H9 (cell line): ENCODE measurements at regions not wholly inside any gene's neighbourhood (a gene's known extent, or its start where the extent isn't known, plus 50 kb on each side); places are given as distances from the start of the nearest gene placed in this dataset.
"Not testable (repeated sequence)": the region's sequence is repeated elsewhere in the genome, so short reads cannot be mapped to it uniquely, and the experiment has no call there.

Experiments used
- DNase-seq: peaks from one replicate; pipeline ENCODE4 v3.0.0-alpha.2; 2017
- H2AFZ ChIP-seq: one replicate; pipeline ENCODE4 v1.6.1; 2013; ENCODE audit warnings: mild to moderate bottlenecking, low read length, control low read depth, moderate library complexity
- H2AK5ac ChIP-seq: 2 replicates; pipeline ENCODE4 v1.6.1; 2013; ENCODE audit warnings: low read length, control low read depth, mixed read lengths; ENCODE audit not compliant: insufficient read length
- H2BK120ac ChIP-seq: one replicate; pipeline ENCODE4 v1.6.1; 2013; ENCODE audit warnings: low read depth, mild to moderate bottlenecking, low read length, control low read depth, inconsistent platforms; ENCODE audit not compliant: poor library complexity, severe bottlenecking
- H2BK12ac ChIP-seq: 2 replicates; pipeline ENCODE4 v1.6.1; 2013; ENCODE audit warnings: low read length, control low read depth, mixed read lengths, low read depth; ENCODE audit not compliant: insufficient read length
- H2BK15ac ChIP-seq: 2 replicates; pipeline ENCODE4 v1.6.1; 2013; ENCODE audit warnings: low read depth, low read length, control low read depth
- H2BK20ac ChIP-seq: one replicate; pipeline ENCODE4 v1.6.1; 2013; ENCODE audit warnings: low read depth, mild to moderate bottlenecking, low read length, control low read depth, inconsistent platforms; ENCODE audit not compliant: poor library complexity, severe bottlenecking
- H2BK5ac ChIP-seq: 2 replicates; pipeline ENCODE4 v1.6.1; 2013; ENCODE audit warnings: low read length, control low read depth, mixed read lengths; ENCODE audit not compliant: insufficient read length
- H3K14ac ChIP-seq: 2 replicates; pipeline ENCODE4 v1.6.1; 2013; ENCODE audit warnings: low read length, control low read depth; ENCODE audit not compliant: insufficient read depth
- H3K18ac ChIP-seq: 2 replicates; pipeline ENCODE4 v1.6.1; 2013; ENCODE audit warnings: low read depth, mild to moderate bottlenecking, mixed read lengths, low read length, control low read depth; ENCODE audit not compliant: insufficient read length
- H3K23ac ChIP-seq: 2 replicates; pipeline ENCODE4 v1.6.1; 2013; ENCODE audit warnings: low read length, control low read depth, mixed read lengths, low read depth; ENCODE audit not compliant: insufficient read length
- H3K23me2 ChIP-seq: 2 replicates; pipeline ENCODE4 v1.6.1; 2013; ENCODE audit warnings: low read depth, mild to moderate bottlenecking, mixed read lengths, low read length, control low read depth; ENCODE audit not compliant: insufficient read length, poor library complexity, severe bottlenecking
- H3K27ac ChIP-seq: 2 replicates; pipeline ENCODE4 v1.5.1; 2013; ENCODE audit warnings: low read length, control low read depth, mixed read lengths, low read depth; ENCODE audit not compliant: insufficient read length
- H3K27me3 ChIP-seq: 2 replicates; pipeline ENCODE4 v1.6.1; 2013; ENCODE audit warnings: low read length, control low read depth, inconsistent platforms; ENCODE audit not compliant: insufficient read depth
- H3K4ac ChIP-seq: 2 replicates; pipeline ENCODE4 v1.6.1; 2013; ENCODE audit warnings: low read depth, mild to moderate bottlenecking, control low read depth, inconsistent platforms, low read length, moderate library complexity
- H3K4me1 ChIP-seq: 2 replicates; pipeline ENCODE4 v1.6.1; 2013; ENCODE audit warnings: low read length, control low read depth, inconsistent platforms; ENCODE audit not compliant: insufficient read depth
- H3K4me2 ChIP-seq: 2 replicates; pipeline ENCODE4 v1.6.1; 2013; ENCODE audit warnings: low read length, control low read depth, mixed read lengths; ENCODE audit not compliant: insufficient read length, insufficient read depth
- H3K56ac ChIP-seq: 2 replicates; pipeline ENCODE4 v1.6.1; 2013; ENCODE audit warnings: low read depth, mild to moderate bottlenecking, mixed read lengths, low read length, control low read depth; ENCODE audit not compliant: insufficient read length
- H3K79me1 ChIP-seq: 2 replicates; pipeline ENCODE4 v1.6.1; 2013; ENCODE audit warnings: low read depth, mild to moderate bottlenecking, moderate library complexity, low read length, control low read depth, inconsistent platforms; ENCODE audit not compliant: insufficient read depth, poor library complexity, severe bottlenecking
- H3K79me2 ChIP-seq: 2 replicates; pipeline ENCODE4 v1.6.1; 2013; ENCODE audit warnings: low read length, control low read depth, inconsistent platforms; ENCODE audit not compliant: insufficient read depth
- H3K9ac ChIP-seq: 2 replicates; pipeline ENCODE4 v1.6.1; 2013; ENCODE audit warnings: low read length, control low read depth, mixed read lengths; ENCODE audit not compliant: insufficient read length; ENCODE audit errors: extremely low read depth
- H3K9me3 ChIP-seq: one replicate; pipeline ENCODE4 v1.6.1; 2013; ENCODE audit warnings: low read depth, low read length, inconsistent platforms; ENCODE audit not compliant: control insufficient read depth
- H3T11ph ChIP-seq: one replicate; pipeline ENCODE4 v1.6.1; 2013; ENCODE audit warnings: mild to moderate bottlenecking, low read length, control low read depth, inconsistent platforms
- H4K20me1 ChIP-seq: one replicate; pipeline ENCODE4 v1.6.1; 2013; ENCODE audit not compliant: control insufficient read depth, insufficient read length, insufficient read depth
- H4K5ac ChIP-seq: 2 replicates; pipeline ENCODE4 v1.6.1; 2013; ENCODE audit warnings: low read depth, mild to moderate bottlenecking, mixed read lengths, low read length, control low read depth; ENCODE audit not compliant: insufficient read length
- H4K8ac ChIP-seq: replicated peaks from 2 replicates; pipeline ENCODE4 v1.6.1; 2013; ENCODE audit warnings: low read length, control low read depth, mixed read lengths, low read depth; ENCODE audit not compliant: insufficient read length
- H4K91ac ChIP-seq: 2 replicates; pipeline ENCODE4 v1.6.1; 2013; ENCODE audit warnings: low read depth, mild to moderate bottlenecking, moderate library complexity, mixed read lengths, low read length, control low read depth; ENCODE audit not compliant: insufficient read length
- H3K27ac Mint-ChIP-seq, 3 experiments: 2 replicates in 2 of 3; 3 replicates in 1 of 3; pipeline ENCODE4 v1.8.0; 2020 to 2021; ENCODE audit warnings: mixed read lengths in 3 of 3, mild to moderate bottlenecking in 1 of 3, moderate library complexity in 1 of 3
- H3K27me3 Mint-ChIP-seq: 2 replicates; pipeline ENCODE4 v1.8.0; 2021; ENCODE audit warnings: low read depth, mild to moderate bottlenecking, moderate library complexity, mixed read lengths
- H3K36me3 Mint-ChIP-seq, 3 experiments: 2 replicates in 2 of 3; 3 replicates in 1 of 3; pipeline ENCODE4 v1.8.0; 2020 to 2021; ENCODE audit warnings: low read depth in 3 of 3, mixed read lengths in 3 of 3; ENCODE audit not compliant: insufficient read depth in 1 of 3
- H3K4me1 Mint-ChIP-seq, 2 experiments: 2 replicates each; pipeline ENCODE4 v1.8.0; 2020; ENCODE audit warnings: mixed read lengths in 2 of 2
- H3K4me3 Mint-ChIP-seq, 2 experiments: 2 replicates in 1 of 2; 3 replicates in 1 of 2; pipeline ENCODE4 v1.8.0; 2020 to 2021; ENCODE audit warnings: mild to moderate bottlenecking in 2 of 2, mixed read lengths in 2 of 2, moderate library complexity in 1 of 2
- H3K9me3 Mint-ChIP-seq, 2 experiments: 2 replicates in 1 of 2; 3 replicates in 1 of 2; pipeline ENCODE4 v1.8.0; 2020; ENCODE audit warnings: mild to moderate bottlenecking in 2 of 2, mixed read lengths in 2 of 2, moderate library complexity in 1 of 2
- WGBS: extraction: QIAGEN DNeasy Blood & Tissue Kit; methylation state at CpG from one replicate; pipeline ENCODE4 v1.1.7; 2013; ENCODE audit warnings: missing lambda C conversion rate, low lambda C conversion rate, mixed read lengths; ENCODE audit not compliant: insufficient read length; ENCODE audit errors: extremely low coverage; 5-methylcytosine and 5-hydroxymethylcytosine counted together

DNA sequence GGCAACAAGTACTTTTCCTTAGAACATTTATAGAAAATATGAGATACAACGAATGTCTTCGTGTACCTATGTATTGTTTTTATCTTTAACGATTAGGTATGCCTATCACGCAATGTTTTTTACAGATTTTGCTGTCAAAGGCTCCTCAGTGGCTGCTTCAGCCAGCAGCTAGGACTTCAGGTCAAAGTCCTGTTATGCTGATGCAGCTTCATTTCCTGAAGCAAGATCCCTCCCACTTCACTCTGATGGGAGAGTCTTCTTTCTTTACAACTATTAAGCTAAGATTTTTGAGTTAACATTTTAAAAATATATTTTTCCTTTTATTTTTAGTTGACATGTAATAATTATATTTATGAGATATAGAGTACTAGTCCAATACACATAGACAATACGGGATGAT is 120.7 kb upstream of the POTEB2 start:
- peaks cover 18 to 30% of the 10 kb centered on the region in 2 experiments for H3K9me3 Mint-ChIP-seq
- H3K27ac ChIP-seq, H3K4me3 Mint-ChIP-seq, H4K20me1 ChIP-seq, H4K8ac ChIP-seq, H3K36me3 Mint-ChIP-seq, H3K56ac ChIP-seq, H3K4me1 Mint-ChIP-seq, H3K27ac Mint-ChIP-seq, H3K18ac ChIP-seq, H3K14ac ChIP-seq, H2AFZ ChIP-seq, H3K4me2 ChIP-seq, H2BK12ac ChIP-seq, H3K9ac ChIP-seq, H2AK5ac ChIP-seq, H2BK120ac ChIP-seq, H3K79me2 ChIP-seq, H2BK5ac ChIP-seq, H3K79me1 ChIP-seq, H3K27me3 Mint-ChIP-seq, DNase-seq, H4K5ac ChIP-seq, H2BK15ac ChIP-seq, H2BK20ac ChIP-seq, H3K23ac ChIP-seq, H3K4ac ChIP-seq, H3K4me1 ChIP-seq, H3K23me2 ChIP-seq, H3K27me3 ChIP-seq, H3K9me3 ChIP-seq, H4K91ac ChIP-seq, H3T11ph ChIP-seq: not testable (repeated sequence)
- no CpG with 5 or more reads among the region's 5 CpGs for WGBS

DNA sequence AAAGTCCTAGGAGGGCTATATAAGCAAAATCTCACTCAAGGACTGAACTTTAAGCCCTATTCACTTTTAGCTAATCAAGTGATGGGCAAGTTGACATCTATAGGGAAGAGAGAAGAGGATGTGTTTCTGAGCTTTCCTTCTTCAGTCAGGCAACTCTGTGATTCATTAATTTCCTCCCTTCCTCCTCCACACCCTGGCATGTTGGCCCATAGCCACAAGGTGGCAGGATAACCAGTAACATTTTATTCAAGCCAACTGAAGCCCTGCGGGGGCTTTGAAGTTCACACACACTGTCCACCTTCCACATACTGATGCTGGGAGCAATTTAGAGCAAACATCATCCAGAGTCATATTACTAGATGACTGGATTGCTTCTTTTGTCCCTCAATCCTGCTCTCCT is 111.9 kb upstream of the POTEB2 start:
- H2AFZ ChIP-seq, H3K4me1 ChIP-seq, H4K91ac ChIP-seq, H2BK5ac ChIP-seq, H3K4me1 Mint-ChIP-seq, H3K4me3 Mint-ChIP-seq, H3T11ph ChIP-seq, H3K27me3 Mint-ChIP-seq, H2BK12ac ChIP-seq, H3K56ac ChIP-seq, H3K23me2 ChIP-seq, H3K18ac ChIP-seq, H3K9me3 ChIP-seq, H4K5ac ChIP-seq, H3K9ac ChIP-seq, H2BK120ac ChIP-seq, H3K4me2 ChIP-seq, H3K36me3 Mint-ChIP-seq, H3K79me1 ChIP-seq, H3K4ac ChIP-seq, H2AK5ac ChIP-seq, H2BK15ac ChIP-seq, H3K27me3 ChIP-seq, H3K23ac ChIP-seq, H3K79me2 ChIP-seq, H3K27ac Mint-ChIP-seq, H4K20me1 ChIP-seq, H3K14ac ChIP-seq, DNase-seq, H4K8ac ChIP-seq, H2BK20ac ChIP-seq, H3K9me3 Mint-ChIP-seq, H3K27ac ChIP-seq: not testable (repeated sequence)
- no CpG with 5 or more reads among the region's 1 CpG for WGBS
